Adrenal gland (tissue), 5 donors: ENCODE measurements at regions not wholly inside any gene's neighbourhood (a gene's known extent, or its start where the extent isn't known, plus 50 kb on each side); places are given as distances from the start of the nearest gene placed in this dataset.
A peak's percentile ranks its signal among the peaks of the same experiment; 100 is the strongest.

ENCODE experiments used
- CTCF ChIP-seq, 6 experiments: fragments of 450-650 bp in 4 of 6; fragments of 200-600 bp in 2 of 6; sonication (generic) in 1 of 6; IDR thresholded peaks; 1 replicate in 5 of 6; 2 replicates in 1 of 6; pipeline versions ENCODE4 v1.5.1 to v1.8.0; 2016 to 2021; ENCODE audit warnings: antibody characterized with exemption in 6 of 6, mild to moderate bottlenecking in 2 of 6, moderate library complexity in 1 of 6
- POLR2A ChIP-seq, 2 donors: fragments of 450-650 bp; IDR thresholded peaks; one replicate each; pipeline ENCODE4 v1.6.1; 2017; ENCODE audit warnings: antibody characterized with exemption in 2 of 2, mild to moderate bottlenecking in 2 of 2, moderate library complexity in 1 of 2
- donor health status: DM: no; HTN: no; CAD: no.

- peak; percentile 52 to 73 (median 59) for TF ChIP-seq CTCF (IDR thresholded peaks at IDR 0.05)
- TF ChIP-seq POLR2A (IDR thresholded peaks at IDR 0.05): no peak
Observed at GRCh38 chr16:63361032-63361624, 1324.9 kb upstream of the CDH8 start.
